PC-9 (cell line): ENCODE measurements at regions not wholly inside any gene's neighbourhood (a gene's known extent, or its start where the extent isn't known, plus 50 kb on each side); places are given as distances from the start of the nearest gene placed in this dataset.

Experiments
- BruUV-seq: library from RNA; stranded (reverse); fragments of 400-500 nt; replicated peaks from 2 replicates; lab custom pipeline; 2021; lab: Mats Ljungman, UMichigan
- CTCF ChIA-PET: fragments of 300-600 bp; sonication (Branson Sonifier 250); formaldehyde crosslinking; loops from one replicate; lab custom pipeline; 2022; ENCODE audit warnings: antibody characterized with exemption; lab: Charles Lee
- POLR2A ChIA-PET: fragments of 300-600 bp; sonication (Branson Sonifier 250); formaldehyde crosslinking; loops from one replicate; lab custom pipeline; 2022; ENCODE audit warnings: antibody characterized with exemption; ENCODE audit not compliant: unreplicated experiment; lab: Charles Lee
- DNase-seq, 2 experiments: peaks; one replicate each; pipeline versions ENCODE4 v3.0.0 to v3.0.0-alpha.2; 2015 to 2022; ENCODE audit warnings: mixed read lengths in 1 of 2
- H2AFZ ChIP-seq: fragments of 200-600 bp; sonication (generic); 2 replicates; pipeline ENCODE4 v1.8.1; 2017; ENCODE audit warnings: antibody characterized with exemption
- H3F3A ChIP-seq: fragments of 200-600 bp; sonication (generic); 2 replicates; pipeline ENCODE4 v1.8.1; 2017; ENCODE audit warnings: antibody characterized with exemption, mild to moderate bottlenecking, low read depth; ENCODE audit not compliant: insufficient read depth
- H3K27ac ChIP-seq: fragments of 200-600 bp; sonication (generic); 2 replicates; pipeline ENCODE4 v1.6.1; 2016; ENCODE audit warnings: mixed run types
- H3K27me3 ChIP-seq: fragments of 200-600 bp; sonication (generic); 2 replicates; pipeline ENCODE4 v1.6.1; 2016; ENCODE audit warnings: low read depth, mixed run types; ENCODE audit not compliant: insufficient read depth
- H3K36me3 ChIP-seq: fragments of 200-600 bp; sonication (generic); 2 replicates; pipeline ENCODE4 v1.6.1; 2016; ENCODE audit warnings: low read depth, mixed run types
- H3K4me1 ChIP-seq: fragments of 200-600 bp; sonication (generic); replicated peaks from 2 replicates; pipeline ENCODE4 v1.6.1; 2016; ENCODE audit warnings: mixed run types; ENCODE audit not compliant: insufficient read depth
- H3K4me2 ChIP-seq: fragments of 200-600 bp; sonication (generic); 2 replicates; pipeline ENCODE4 v1.6.1; 2017; ENCODE audit warnings: mixed run types
- H3K4me3 ChIP-seq: fragments of 200-600 bp; sonication (generic); 2 replicates; pipeline ENCODE4 v1.6.1; 2016; ENCODE audit warnings: mixed run types
- H3K79me2 ChIP-seq: fragments of 200-600 bp; sonication (generic); 2 replicates; pipeline ENCODE4 v1.6.1; 2017; ENCODE audit warnings: low read depth, mixed run types
- H3K9me2 ChIP-seq: fragments of 200-600 bp; sonication (generic); 2 replicates; pipeline ENCODE4 v1.8.1; 2017; ENCODE audit warnings: mild to moderate bottlenecking; ENCODE audit not compliant: insufficient read depth
- H3K9me3 ChIP-seq: fragments of 200-600 bp; sonication (generic); 2 replicates; pipeline ENCODE4 v1.8.1; 2016; ENCODE audit warnings: low read depth; ENCODE audit not compliant: insufficient read depth
- H4K20me1 ChIP-seq: fragments of 200-600 bp; sonication (generic); 2 replicates; pipeline ENCODE4 v1.8.1; 2017; ENCODE audit not compliant: insufficient read depth
- CTCF ChIP-seq: fragments of 200-600 bp; sonication (generic); conservative IDR thresholded peaks from 2 replicates; pipeline ENCODE4 v1.6.1; 2017; ENCODE audit warnings: mixed run types, antibody characterized with exemption, mild to moderate bottlenecking, moderate library complexity
- EZH2 ChIP-seq: fragments of 200-600 bp; sonication (generic); IDR thresholded peaks from 2 replicates; pipeline ENCODE4 v1.8.0; 2017; ENCODE audit warnings: antibody characterized with exemption, low read depth
- intact Hi-C: fragments of 100-400 bp; cut with micrococcal nuclease; formaldehyde crosslinking; loops from one replicate; pipeline ENCODE4 v1.10.0; 2022; ENCODE audit not compliant: unreplicated experiment

GRCh38 chr11:27838674-27839073, 138.4 kb upstream of the BDNF start:
- DNase-seq, result no peak
- Histone ChIP-seq H3K4me2 (no peak overlapping the region), H2AFZ (no peak overlapping the region), H3K27me3 (no peaks in the 10 kb centered on the region), H3K27ac (no peak overlapping the region), H4K20me1 (no peaks in the 10 kb centered on the region), H3K4me1 (no peaks in the 10 kb centered on the region), H3K9me3 (no peaks in the 10 kb centered on the region), H3K36me3 (no peaks in the 10 kb centered on the region), H3K4me3 (no peak overlapping the region), H3K9me2 (no peaks in the 10 kb centered on the region), H3K79me2 (no peaks in the 10 kb centered on the region), H3F3A (no peaks in the 10 kb centered on the region)
- TF ChIP-seq CTCF (no peak), EZH2 (no peak)
- no TSS peak for BruUV-seq
- CTCF ChIA-PET, result no interaction called here
- intact Hi-C loops, result no loop called here
- POLR2A ChIA-PET, result no interaction called here

- CTCF ChIA-PET, result no interaction called here
- no peaks in the 10 kb centered on the region for H3K27me3 ChIP-seq
These were observed 137.8 kb upstream of the BDNF start for GRCh38 chr11:27837895-27838563.

GRCh38 chr11:27830206-27830605, 130.0 kb upstream of the BDNF start:
- DNase-seq, result no peak
- Histone ChIP-seq H3K79me2 (no peaks in the 10 kb centered on the region), H3K4me2 (no peak overlapping the region), H3K4me3 (no peak overlapping the region), H3K36me3 (no peaks in the 10 kb centered on the region), H4K20me1 (no peaks in the 10 kb centered on the region), H3K27me3 (no peaks in the 10 kb centered on the region), H2AFZ (no peak overlapping the region), H3F3A (no peaks in the 10 kb centered on the region), H3K27ac (no peak overlapping the region), H3K9me2 (no peaks in the 10 kb centered on the region), H3K4me1 (no peaks in the 10 kb centered on the region), H3K9me3 (no peaks in the 10 kb centered on the region)
- intact Hi-C loops, result no loop called here
- BruUV-seq, result no TSS peak
- ChIA-PET CTCF (no interaction called here), POLR2A (no interaction called here)
- TF ChIP-seq CTCF (no peak), EZH2 (no peak)

More at GRCh38 chr11:27837895-27838563, 137.8 kb upstream of the BDNF start:
- Histone ChIP-seq H4K20me1 (no peaks in the 10 kb centered on the region), H3K9me2 (no peaks in the 10 kb centered on the region), H3K4me2 (no peak overlapping the region), H2AFZ (no peak overlapping the region), H3K36me3 (no peaks in the 10 kb centered on the region), H3K9me3 (no peaks in the 10 kb centered on the region), H3F3A (no peaks in the 10 kb centered on the region), H3K27ac (no peak overlapping the region), H3K79me2 (no peaks in the 10 kb centered on the region), H3K4me1 (no peaks in the 10 kb centered on the region), H3K4me3 (no peak overlapping the region)
- intact Hi-C loops, result no loop called here
- TF ChIP-seq EZH2 (no peak), CTCF (no peak)
- POLR2A ChIA-PET, result interaction anchor here (0.5 kb wide), 1 partner anchor 577 kb away, joined by 4 read pairs; no protein-coding TSS in a partner anchor
- no TSS peak for BruUV-seq
- no peak for DNase-seq
